NCI-H2081 (cell line): ENCODE measurements at regions not wholly inside any gene's neighbourhood (a gene's known extent, or its start where the extent isn't known, plus 50 kb on each side); places are given as distances from the start of the nearest gene placed in this dataset.
"Not testable (repeated sequence)": the region's sequence is repeated elsewhere in the genome, so short reads cannot be mapped to it uniquely, and the experiment has no call there.

Source experiments
- DNase-seq, 2 experiments: peaks; one replicate each; lab custom pipeline; 2025; lab: John Stamatoyannopoulos, UW

GRCh38 chr14:21760360-21760759 is 86.7 kb upstream of the OR4E1 start:
- not testable (repeated sequence) for DNase-seq

GRCh38 chr14:21749306-21749868 is 75.8 kb upstream of the OR4E1 start:
- no peak for DNase-seq

- peak; percentile 3 to 30 for DNase-seq
These were observed 75.3 kb upstream of the OR4E1 start for GRCh38 chr14:21748869-21749303.

GRCh38 chr14:21735639-21736307 is 62.2 kb upstream of the OR4E1 start:
- no peak for DNase-seq

- DNase-seq: no peak
These were observed 61.6 kb upstream of the OR4E1 start for GRCh38 chr14:21735200-21735599.

- peak; percentile 25 to 38 for DNase-seq
These were observed 60.9 kb upstream of the OR4E1 start for GRCh38 chr14:21734457-21735074.

- DNase-seq: no peak
These were observed 56.1 kb upstream of the OR4E1 start for GRCh38 chr14:21729703-21730233.

GRCh38 chr14:21725250-21725649 is 51.6 kb upstream of the OR4E1 start:
- DNase-seq: no peak

- no peak for DNase-seq
These were observed 50.7 kb upstream of the OR4E1 start for GRCh38 chr14:21724090-21724973.

- DNase-seq: peak; percentile 2 to 5
These were observed 49.9 kb upstream of the OR4E1 start for GRCh38 chr14:21723431-21724045.
